ENCODE measurements at regions not wholly inside any gene's neighbourhood (a gene's known extent, or its start where the extent isn't known, plus 50 kb on each side); places are given as distances from the start of the nearest gene placed in this dataset.

DNA sequence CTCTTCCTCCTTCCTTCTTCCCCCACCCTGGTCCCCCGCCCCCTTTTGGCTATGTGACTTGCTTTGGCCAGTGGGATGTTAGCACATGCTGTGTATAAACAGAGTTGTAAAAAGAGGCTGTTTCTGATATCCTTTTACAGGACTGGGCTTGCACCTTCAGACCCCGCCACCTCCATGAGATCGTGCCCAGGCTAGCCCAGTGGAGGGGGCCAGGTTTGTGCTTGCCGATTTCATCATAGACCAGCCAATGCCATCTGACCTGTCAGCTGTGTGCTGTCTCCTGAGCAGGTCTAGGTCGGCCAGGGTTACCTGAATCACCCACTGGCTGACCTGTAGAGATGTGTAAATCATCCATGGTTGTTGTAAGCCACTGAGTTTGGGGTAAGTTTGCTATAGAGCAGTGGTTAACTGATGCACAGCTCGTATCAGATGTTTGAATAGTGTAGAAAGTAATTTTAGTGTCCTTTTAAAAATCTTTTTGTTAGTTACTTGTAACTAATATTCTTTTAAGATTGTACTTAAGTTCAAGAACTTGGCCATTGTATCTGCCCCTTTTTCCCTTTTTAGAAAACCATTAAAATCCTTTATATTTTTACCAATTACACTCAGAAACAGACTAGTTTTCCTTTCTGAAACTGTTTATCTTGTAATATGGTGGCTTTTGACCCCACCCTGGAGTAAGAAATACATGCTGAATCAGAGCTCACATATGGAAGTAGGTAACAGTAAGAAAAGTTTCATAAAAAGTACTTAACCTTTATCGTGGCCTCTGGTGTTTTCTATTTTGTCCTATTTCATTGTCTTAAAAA lies 122.0 kb upstream of the MGAT5 start:
- no peak for DNase-seq (ENCODE audit: extremely low spot score, unreplicated experiment)
- Mint-ChIP-seq H3K27ac (ENCODE audit: unreplicated experiment) (no peak overlapping the region), H3K4me1 (ENCODE audit: unreplicated experiment) (peaks cover 7% of the 10 kb centered on the region), H3K36me3 (ENCODE audit: unreplicated experiment) (no peaks in the 10 kb centered on the region), H3K9me3 (ENCODE audit: unreplicated experiment) (no peaks in the 10 kb centered on the region), H3K4me3 (ENCODE audit: unreplicated experiment) (no peak overlapping the region), H3K27me3 (ENCODE audit: unreplicated experiment) (no peaks in the 10 kb centered on the region)
- TF ChIP-seq, protein P1, sequence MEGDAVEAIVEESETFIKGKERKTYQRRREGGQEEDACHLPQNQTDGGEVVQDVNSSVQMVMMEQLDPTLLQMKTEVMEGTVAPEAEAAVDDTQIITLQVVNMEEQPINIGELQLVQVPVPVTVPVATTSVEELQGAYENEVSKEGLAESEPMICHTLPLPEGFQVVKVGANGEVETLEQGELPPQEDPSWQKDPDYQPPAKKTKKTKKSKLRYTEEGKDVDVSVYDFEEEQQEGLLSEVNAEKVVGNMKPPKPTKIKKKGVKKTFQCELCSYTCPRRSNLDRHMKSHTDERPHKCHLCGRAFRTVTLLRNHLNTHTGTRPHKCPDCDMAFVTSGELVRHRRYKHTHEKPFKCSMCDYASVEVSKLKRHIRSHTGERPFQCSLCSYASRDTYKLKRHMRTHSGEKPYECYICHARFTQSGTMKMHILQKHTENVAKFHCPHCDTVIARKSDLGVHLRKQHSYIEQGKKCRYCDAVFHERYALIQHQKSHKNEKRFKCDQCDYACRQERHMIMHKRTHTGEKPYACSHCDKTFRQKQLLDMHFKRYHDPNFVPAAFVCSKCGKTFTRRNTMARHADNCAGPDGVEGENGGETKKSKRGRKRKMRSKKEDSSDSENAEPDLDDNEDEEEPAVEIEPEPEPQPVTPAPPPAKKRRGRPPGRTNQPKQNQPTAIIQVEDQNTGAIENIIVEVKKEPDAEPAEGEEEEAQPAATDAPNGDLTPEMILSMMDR (IDR thresholded peaks at IDR 0.05), result no peak

DNA sequence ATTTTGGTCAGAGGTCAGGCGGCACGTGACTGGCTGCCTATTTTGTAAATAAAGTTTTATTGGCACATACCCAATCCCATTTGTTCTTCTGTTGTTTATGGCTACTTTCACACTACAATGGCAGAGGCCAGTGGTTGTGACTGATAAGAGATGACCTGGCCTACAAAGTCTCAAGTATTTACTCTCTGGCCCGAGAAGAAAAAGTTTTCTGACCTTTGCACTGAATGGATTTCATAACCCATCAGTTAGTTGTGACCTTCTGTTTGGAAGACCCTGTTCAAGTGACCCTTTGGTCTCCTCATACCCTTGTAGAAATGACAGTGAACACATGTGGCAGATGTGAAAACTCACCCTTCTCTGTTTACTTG lies 121.4 kb upstream of the MGAT5 start:
- H3K36me3 Mint-ChIP-seq (ENCODE audit: unreplicated experiment), result no peaks in the 10 kb centered on the region
- no peak overlapping the region for H3K27ac Mint-ChIP-seq (ENCODE audit: unreplicated experiment)
- no peak overlapping the region for H3K4me3 Mint-ChIP-seq (ENCODE audit: unreplicated experiment)
- no peaks in the 10 kb centered on the region for H3K9me3 Mint-ChIP-seq (ENCODE audit: unreplicated experiment)
- H3K27me3 Mint-ChIP-seq (ENCODE audit: unreplicated experiment), result no peaks in the 10 kb centered on the region
- TF ChIP-seq, protein P1 (IDR thresholded peaks at IDR 0.05), result no peak
- peaks cover 13% of the 10 kb centered on the region for H3K4me1 Mint-ChIP-seq (ENCODE audit: unreplicated experiment)
- no peak for DNase-seq (ENCODE audit: extremely low spot score, unreplicated experiment)

DNA sequence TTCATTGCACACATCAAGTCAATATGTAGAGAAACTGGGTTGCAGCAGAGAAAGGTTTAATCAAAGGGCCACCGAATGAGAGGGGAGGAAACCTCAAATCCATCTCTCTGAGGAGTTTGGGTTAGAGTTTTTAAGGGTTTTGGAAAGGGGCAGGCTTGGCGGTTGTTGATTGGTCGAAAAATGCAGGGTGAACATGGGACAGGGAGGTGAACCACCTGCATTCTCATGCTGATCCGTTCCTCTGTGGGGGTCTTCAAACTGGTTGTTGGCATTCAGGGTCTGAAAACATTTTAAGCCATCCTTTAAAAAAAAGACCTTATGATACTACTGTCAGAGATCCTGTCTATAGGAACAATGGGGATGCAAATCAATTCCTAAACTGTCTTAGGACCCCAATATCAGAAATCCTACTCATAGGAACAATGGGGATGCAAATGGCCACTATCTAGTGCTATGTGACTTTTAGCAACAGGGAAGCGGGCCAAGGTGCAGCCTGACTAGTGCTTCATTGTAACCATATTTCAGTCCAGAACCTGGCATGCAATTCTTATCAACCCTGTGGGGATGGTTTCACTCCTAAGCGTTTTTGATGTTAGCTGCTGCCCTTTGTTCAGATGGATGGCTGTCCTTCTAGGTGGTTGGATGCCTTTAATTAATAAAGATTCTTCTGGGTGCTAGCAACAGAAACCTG lies 120.1 kb upstream of the MGAT5 start:
- DNase-seq (ENCODE audit: extremely low spot score, unreplicated experiment), result no peak
- Mint-ChIP-seq H3K4me3 (ENCODE audit: unreplicated experiment) (no peak overlapping the region), H3K4me1 (ENCODE audit: unreplicated experiment) (peaks cover 21% of the 10 kb centered on the region), H3K9me3 (ENCODE audit: unreplicated experiment) (no peaks in the 10 kb centered on the region), H3K27me3 (ENCODE audit: unreplicated experiment) (no peaks in the 10 kb centered on the region), H3K27ac (ENCODE audit: unreplicated experiment) (no peak overlapping the region), H3K36me3 (ENCODE audit: unreplicated experiment) (no peaks in the 10 kb centered on the region)
- TF ChIP-seq, protein P1 (IDR thresholded peaks at IDR 0.05), result no peak

DNA sequence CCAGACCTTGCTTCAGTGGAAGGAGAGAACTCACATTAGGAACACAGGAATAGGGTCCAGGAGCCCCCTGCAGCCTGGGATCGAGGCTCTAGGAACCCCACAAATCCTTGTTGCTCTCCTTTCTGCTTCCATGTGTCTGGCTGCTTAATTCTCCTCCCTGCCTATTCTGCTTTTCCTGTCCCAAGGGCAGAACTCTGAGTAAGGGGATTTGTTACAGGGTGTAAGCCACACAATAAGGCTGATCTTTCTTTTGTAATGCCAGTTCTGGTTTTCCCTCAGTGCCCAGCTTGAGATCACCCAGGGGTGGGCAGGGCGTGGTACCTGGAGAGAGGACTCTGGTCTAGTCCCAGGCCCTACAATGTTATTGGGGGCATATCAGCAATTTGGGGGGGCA lies 119.6 kb upstream of the MGAT5 start:
- TF ChIP-seq, protein P1 (IDR thresholded peaks at IDR 0.05), result no peak
- Mint-ChIP-seq H3K4me1 (ENCODE audit: unreplicated experiment) (peaks cover 21% of the 10 kb centered on the region), H3K9me3 (ENCODE audit: unreplicated experiment) (no peaks in the 10 kb centered on the region), H3K27me3 (ENCODE audit: unreplicated experiment) (no peaks in the 10 kb centered on the region), H3K4me3 (ENCODE audit: unreplicated experiment) (no peak overlapping the region), H3K36me3 (ENCODE audit: unreplicated experiment) (no peaks in the 10 kb centered on the region), H3K27ac (ENCODE audit: unreplicated experiment) (no peak overlapping the region)
- no peak for DNase-seq (ENCODE audit: extremely low spot score, unreplicated experiment)

DNA sequence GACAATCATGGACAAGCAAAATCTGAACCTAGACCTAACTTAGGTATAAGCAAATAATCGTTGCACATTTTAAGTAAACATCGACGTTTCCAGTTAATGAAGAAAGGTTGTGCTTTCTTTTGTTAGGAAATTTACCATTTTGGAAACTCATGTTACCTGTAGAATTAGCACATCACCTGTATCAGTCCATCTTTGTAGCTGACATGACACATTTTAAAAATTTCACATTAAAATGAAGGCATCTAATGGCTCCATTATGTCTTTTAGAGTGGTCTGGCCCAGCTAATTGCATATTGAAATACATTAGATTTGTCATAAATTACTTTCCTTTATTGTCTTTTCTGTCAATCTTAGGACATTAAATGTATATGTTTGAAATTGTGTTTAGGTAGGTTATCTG lies 119.0 kb upstream of the MGAT5 start:
- H3K9me3 Mint-ChIP-seq (ENCODE audit: unreplicated experiment), result no peaks in the 10 kb centered on the region
- H3K4me3 Mint-ChIP-seq (ENCODE audit: unreplicated experiment), result no peak overlapping the region
- TF ChIP-seq, protein P1 (IDR thresholded peaks at IDR 0.05), result no peak

More for the DNA sequence above, 119.0 kb upstream of the MGAT5 start:
- Mint-ChIP-seq H3K36me3 (ENCODE audit: unreplicated experiment) (no peaks in the 10 kb centered on the region), H3K27ac (ENCODE audit: unreplicated experiment) (no peak overlapping the region), H3K4me1 (ENCODE audit: unreplicated experiment) (peaks cover 21% of the 10 kb centered on the region), H3K27me3 (ENCODE audit: unreplicated experiment) (no peaks in the 10 kb centered on the region)
- DNase-seq (ENCODE audit: extremely low spot score, unreplicated experiment), result no peak

Measured in osteocyte (in vitro differentiated cells).